IMR-90 (cell line): ENCODE measurements at regions not wholly inside any gene's neighbourhood (a gene's known extent, or its start where the extent isn't known, plus 50 kb on each side); places are given as distances from the start of the nearest gene placed in this dataset.

Experiments used
- ATAC-seq: fragments of 200-7000 bp; cut with Tn5 transposase; 2 replicates; pipeline ENCODE4 v1.9.1; 2020; ENCODE audit warnings: low read depth, mild to moderate bottlenecking, moderate library complexity
- BruUV-seq: library from RNA; stranded (reverse); fragments of 400-500 nt; replicated peaks from 2 replicates; lab custom pipeline; 2021; lab: Mats Ljungman, UMichigan
- CTCF ChIA-PET: fragments of 300-600 bp; formaldehyde crosslinking; extraction: SDS; loops from one replicate; lab custom pipeline; 2021; ENCODE audit warnings: antibody characterized with exemption; lab: Yijun Ruan, JAX
- POLR2A ChIA-PET: fragments of 300-600 bp; sonication (Branson Sonifier 250); formaldehyde crosslinking; loops from one replicate; lab custom pipeline; 2022; ENCODE audit warnings: antibody characterized with exemption; ENCODE audit not compliant: unreplicated experiment; lab: Charles Lee
- DNase-seq: peaks from one replicate; pipeline ENCODE4 v3.0.0; 2013
- H2AFZ ChIP-seq: replicated peaks from 2 replicates; pipeline ENCODE3; 2013; ENCODE audit warnings: low read length, mild to moderate bottlenecking; ENCODE audit not compliant: poor library complexity
- H2AK5ac ChIP-seq: 2 replicates; pipeline ENCODE4 v1.6.1; 2013; ENCODE audit warnings: low read depth, low read length, inconsistent platforms
- H2AK9ac ChIP-seq: replicated peaks from 2 replicates; pipeline ENCODE3; 2013; ENCODE audit warnings: mild to moderate bottlenecking, low read depth, low read length, moderate library complexity; ENCODE audit not compliant: poor library complexity
- H2BK120ac ChIP-seq: 2 replicates; pipeline ENCODE4 v1.6.1; 2013; ENCODE audit warnings: low read depth, low read length, inconsistent platforms
- H2BK15ac ChIP-seq: 3 replicates; pipeline ENCODE4 v1.6.1; 2013; ENCODE audit warnings: low read depth, low read length, inconsistent platforms
- H2BK20ac ChIP-seq: 2 replicates; pipeline ENCODE4 v1.6.1; 2013; ENCODE audit warnings: low read depth, mild to moderate bottlenecking, inconsistent platforms, low read length, moderate library complexity
- H2BK5ac ChIP-seq: 2 replicates; pipeline ENCODE4 v1.6.1; 2013; ENCODE audit warnings: mild to moderate bottlenecking, low read depth, low read length, inconsistent platforms; ENCODE audit not compliant: poor library complexity, severe bottlenecking
- H3K14ac ChIP-seq: replicated peaks from 2 replicates; pipeline ENCODE4 v1.6.1; 2013; ENCODE audit warnings: low read depth, low read length, inconsistent platforms
- H3K18ac ChIP-seq: 2 replicates; pipeline ENCODE4 v1.6.1; 2013; ENCODE audit warnings: low read depth, low read length, control low read depth
- H3K23ac ChIP-seq: 2 replicates; pipeline ENCODE4 v1.6.1; 2013; ENCODE audit warnings: low read depth, low read length, inconsistent platforms
- H3K27ac ChIP-seq: 2 replicates; pipeline ENCODE4 v1.5.1; 2013; ENCODE audit warnings: mild to moderate bottlenecking, control low read depth, low read length; ENCODE audit not compliant: insufficient read depth
- H3K27me3 ChIP-seq: 2 replicates; pipeline ENCODE4 v1.6.1; 2013; ENCODE audit warnings: low read length; ENCODE audit not compliant: control insufficient read depth, insufficient read depth
- H3K36me3 ChIP-seq: 2 replicates; pipeline ENCODE4 v1.6.1; 2013; ENCODE audit warnings: low read length, mixed read lengths; ENCODE audit not compliant: control insufficient read depth, insufficient read depth
- H3K4ac ChIP-seq: 2 replicates; pipeline ENCODE4 v1.6.1; 2013; ENCODE audit warnings: low read depth, low read length, inconsistent platforms
- H3K4me1 ChIP-seq: 2 replicates; pipeline ENCODE4 v1.6.1; 2013; ENCODE audit warnings: low read length, mixed read lengths; ENCODE audit not compliant: control insufficient read depth, insufficient read depth
- H3K4me2 ChIP-seq: 2 replicates; pipeline ENCODE4 v1.6.1; 2013; ENCODE audit warnings: low read depth, mild to moderate bottlenecking, control low read depth, low read length, moderate library complexity
- H3K4me3 ChIP-seq: 2 replicates; pipeline ENCODE4 v1.5.1; 2013; ENCODE audit warnings: low read depth, mild to moderate bottlenecking, control low read depth, low read length, moderate library complexity; ENCODE audit not compliant: insufficient read depth
- H3K56ac ChIP-seq: 2 replicates; pipeline ENCODE4 v1.6.1; 2013; ENCODE audit warnings: low read length, inconsistent platforms; ENCODE audit not compliant: insufficient read depth; ENCODE audit errors: extremely low read depth
- H3K79me1 ChIP-seq, 2 experiments: 2 replicates each; pipeline ENCODE4 v1.6.1; 2013; ENCODE audit warnings: low read length in 2 of 2, inconsistent platforms in 1 of 2, low read depth in 1 of 2
- H3K9ac ChIP-seq: 2 replicates; pipeline ENCODE4 v1.6.1; 2013; ENCODE audit warnings: low read depth, low read length, control low read depth
- H3K9me1 ChIP-seq: 2 replicates; pipeline ENCODE4 v1.6.1; 2013; ENCODE audit warnings: low read length, inconsistent platforms; ENCODE audit not compliant: insufficient read depth
- H3K9me3 ChIP-seq: 2 replicates; pipeline ENCODE4 v1.6.1; 2013; ENCODE audit warnings: low read length; ENCODE audit not compliant: control insufficient read depth, insufficient read depth
- H4K20me1 ChIP-seq: 2 replicates; pipeline ENCODE4 v1.6.1; 2013; ENCODE audit warnings: low read length, inconsistent platforms; ENCODE audit not compliant: insufficient read depth
- H4K5ac ChIP-seq: 2 replicates; pipeline ENCODE4 v1.6.1; 2013; ENCODE audit warnings: mild to moderate bottlenecking, low read depth, low read length, control low read depth
- H4K8ac ChIP-seq, 2 experiments: 2 replicates each; pipeline ENCODE4 v1.6.1; 2013; ENCODE audit warnings: low read depth in 2 of 2, low read length in 2 of 2, control low read depth in 1 of 2, inconsistent platforms in 1 of 2
- H4K91ac ChIP-seq: 2 replicates; pipeline ENCODE4 v1.6.1; 2013; ENCODE audit warnings: low read depth, low read length, inconsistent platforms; ENCODE audit not compliant: insufficient read depth
- CEBPB ChIP-seq: IDR thresholded peaks from 2 replicates; pipeline ENCODE4 v1.6.1; 2012; ENCODE audit warnings: low read depth, low read length, improper control_type of control experiment
- CHD1 ChIP-seq: IDR thresholded peaks from 2 replicates; pipeline ENCODE4 v1.6.1; 2012; ENCODE audit warnings: low read depth, low read length, improper control_type of control experiment
- ELK1 ChIP-seq: fragments of 150-350 bp; IDR thresholded peaks from 2 replicates; pipeline ENCODE4 v1.6.1; 2016; ENCODE audit warnings: low read depth, mild to moderate bottlenecking, low read length, moderate library complexity, borderline replicate concordance
- FOS ChIP-seq: fragments of 150-350 bp; IDR thresholded peaks from 2 replicates; pipeline ENCODE4 v1.6.1; 2016; ENCODE audit warnings: low read depth, low read length
- MAFK ChIP-seq: IDR thresholded peaks from 2 replicates; pipeline ENCODE4 v1.6.1; 2012; ENCODE audit warnings: low read depth, low read length, improper control_type of control experiment
- MAZ ChIP-seq: IDR thresholded peaks from 2 replicates; pipeline ENCODE4 v1.6.1; 2012; ENCODE audit warnings: low read depth, mild to moderate bottlenecking, low read length, improper control_type of control experiment, moderate library complexity, borderline replicate concordance
- MXI1 ChIP-seq: IDR thresholded peaks from 2 replicates; pipeline ENCODE4 v1.6.1; 2012; ENCODE audit warnings: low read depth, mild to moderate bottlenecking, low read length, moderate library complexity, borderline replicate concordance
- NFE2L2 ChIP-seq: fragments of 150-350 bp; IDR thresholded peaks from 2 replicates; pipeline ENCODE4 v1.6.1; 2016; ENCODE audit warnings: low read depth, mild to moderate bottlenecking, low read length
- POLR2A ChIP-seq: IDR thresholded peaks from 2 replicates; pipeline ENCODE4 v1.6.1; 2012; ENCODE audit warnings: mild to moderate bottlenecking, low read depth, low read length
- RCOR1 ChIP-seq: IDR thresholded peaks from 2 replicates; pipeline ENCODE4 v1.6.1; 2012; ENCODE audit warnings: mild to moderate bottlenecking, low read length, improper control_type of control experiment; ENCODE audit not compliant: insufficient replicate concordance
- SMC3 ChIP-seq: fragments of 150-350 bp; IDR thresholded peaks from 2 replicates; pipeline ENCODE4 v1.6.1; 2016; ENCODE audit warnings: low read depth, mild to moderate bottlenecking, antibody characterized with exemption, low read length, moderate library complexity
- USF2 ChIP-seq: fragments of 150-350 bp; IDR thresholded peaks from 2 replicates; pipeline ENCODE4 v1.6.1; 2017; ENCODE audit warnings: mild to moderate bottlenecking, antibody characterized with exemption, low read length, low read depth
- WGBS, 2 experiments: methylation state at CpG; one replicate each; pipeline versions ENCODE4 v1.1.5 to v1.1.7; 2013; ENCODE audit warnings: missing lambda C conversion rate in 2 of 2; ENCODE audit not compliant: insufficient read length in 1 of 2; ENCODE audit errors: extremely low coverage in 2 of 2; 5-methylcytosine and 5-hydroxymethylcytosine counted together
- dilution Hi-C: fragments of 300-500 bp; cut with HindIII; formaldehyde crosslinking; loops from one replicate; pipeline ENCODE4 v1.14.3; 2018; ENCODE audit warnings: low sequenced_read_pairs; ENCODE audit not compliant: unreplicated experiment
- in situ Hi-C: fragments of 300-500 bp; cut with MboI; formaldehyde crosslinking; loops from 3 replicates; pipeline ENCODE4 v1.14.3; 2019; ENCODE audit warnings: low sequenced_read_pairs, inconsistent platforms, mixed read lengths
- intact Hi-C: fragments of 100-400 bp; cut with micrococcal nuclease; formaldehyde crosslinking; loops from 2 replicates; pipeline ENCODE4 v1.10.0; 2022

GRCh38 chr5:42242210-42242609 lies 181.0 kb upstream of the GHR start:
- Histone ChIP-seq H3K27me3 (no peaks in the 10 kb centered on the region), H4K20me1 (no peaks in the 10 kb centered on the region), H3K27ac (no peak overlapping the region), H4K91ac (no peak overlapping the region), H2BK15ac (no peak overlapping the region), H3K23ac (no peak overlapping the region), H4K5ac (no peak overlapping the region), H2AK5ac (no peak overlapping the region), H3K36me3 (no peaks in the 10 kb centered on the region), H3K4me1 (no peaks in the 10 kb centered on the region), H3K14ac (no peak overlapping the region), H2AFZ (no peak overlapping the region), H3K4ac (no peak overlapping the region), H2AK9ac (no peak overlapping the region), H2BK5ac (no peak overlapping the region), H3K9ac (no peak overlapping the region), H3K79me1 (no peaks in the 10 kb centered on the region), H3K9me1 (no peaks in the 10 kb centered on the region), H4K8ac (no peak overlapping the region), H3K18ac (no peak overlapping the region), H3K4me2 (no peak overlapping the region), H2BK120ac (no peak overlapping the region), H3K9me3 (no peaks in the 10 kb centered on the region), H3K56ac (no peak overlapping the region), H3K4me3 (no peak overlapping the region), H2BK20ac (no peak overlapping the region)
- WGBS, 2 experiments = no CpG with 5 or more reads among the region's 1 CpG
- POLR2A ChIA-PET = no interaction called here
- BruUV-seq = no TSS peak
- CTCF ChIA-PET = no interaction called here
- intact Hi-C loops = no loop called here
- ATAC-seq = no peak
- dilution Hi-C loops = no loop called here
- in situ Hi-C loops = no loop called here
- TF ChIP-seq RCOR1 (no peak), ELK1 (no peak), MAZ (no peak), SMC3 (no peak), CEBPB (no peak), MXI1 (no peak), FOS (no peak), NFE2L2 (no peak), POLR2A (no peak), CHD1 (no peak), USF2 (no peak), MAFK (no peak)
- DNase-seq = no peak
